ENCODE measurements at regions not wholly inside any gene's neighbourhood (a gene's known extent, or its start where the extent isn't known, plus 50 kb on each side); places are given as distances from the start of the nearest gene placed in this dataset.

GRCh38 chr18:39991696-39992265 is 1963.3 kb upstream of the PIK3C3 start:
- Histone ChIP-seq H3K27ac (ENCODE audit: insufficient read depth, low read depth, low read length) (no peak overlapping the region), H3K4me1 (ENCODE audit: control insufficient read depth, extremely low read depth, insufficient read depth, low read length) (no peaks in the 10 kb centered on the region), H2AFZ (ENCODE audit: low read depth, low read length) (no peak overlapping the region), H3K79me2 (ENCODE audit: control insufficient read depth, insufficient read depth, low read length) (no peaks in the 10 kb centered on the region), H3K4me3 (replicated peaks in 1 of 3; ENCODE audit: insufficient read depth in 1 of 3, low read depth in 1 of 3, low read length in 3 of 3) (no peak overlapping the region), H3K9me3 (replicated peaks; ENCODE audit: control insufficient read depth, insufficient read depth, low read length) (no peaks in the 10 kb centered on the region), H3K4me2 (ENCODE audit: insufficient read depth, low read length) (no peak overlapping the region), H3K9ac (replicated peaks; ENCODE audit: extremely low read depth, insufficient read depth, low read length) (no peak overlapping the region), H3K36me3 (ENCODE audit: control insufficient read depth in 2 of 2, extremely low read depth in 1 of 2, insufficient read depth in 2 of 2, low read length in 2 of 2) (no peaks in the 10 kb centered on the region), H3K9me1 (replicated peaks; ENCODE audit: control insufficient read depth, extremely low read depth, insufficient read depth, low read length) (no peaks in the 10 kb centered on the region), H4K20me1 (replicated peaks; ENCODE audit: control insufficient read depth, extremely low read depth, insufficient read depth, low read length) (no peaks in the 10 kb centered on the region), H3K27me3 (ENCODE audit: control insufficient read depth in 2 of 2, insufficient read depth in 2 of 2, low read length in 2 of 2) (no peaks in the 10 kb centered on the region)
- dilution Hi-C loops (cut with MboI; ENCODE audit: extremely low pct_ligation_motif_present, low sequenced_read_pairs) (no loop called here), intact Hi-C loops (cut with micrococcal nuclease) (no loop called here)
- TF ChIP-seq JUN (IDR thresholded peaks at IDR 0.05; ENCODE audit: borderline replicate concordance, insufficient read depth, insufficient read length, low read depth) (no peak), POLR2AphosphoS5 (IDR thresholded peaks at IDR 0.05; ENCODE audit: insufficient read depth, low read depth, low read length) (no peak), MAX (IDR thresholded peaks at IDR 0.05; ENCODE audit: insufficient read depth, insufficient read length) (no peak), POLR2A (IDR thresholded peaks at IDR 0.05; ENCODE audit: low read depth, low read length) (no peak), FOS (IDR thresholded peaks at IDR 0.05; ENCODE audit: borderline replicate concordance, insufficient read depth, low read length) (no peak), MYC (IDR thresholded peaks at IDR 0.05; ENCODE audit: low read depth, low read length) (no peak), EZH2 (IDR thresholded peaks at IDR 0.05; ENCODE audit: borderline replicate concordance, low read depth, low read length, severe bottlenecking) (no peak), CTCF (IDR thresholded peaks at IDR 0.05; ENCODE audit: extremely low read depth in 1 of 2, insufficient read depth in 1 of 2, low read depth in 1 of 2, low read length in 2 of 2) (no peak), GATA2 (IDR thresholded peaks at IDR 0.05; ENCODE audit: insufficient read depth, insufficient read length, low read depth, low read length) (no peak)
- CTCF ChIA-PET = interaction anchor here (0.8 to 2.2 kb wide), 3 partner anchors 15 to 27 kb away, joined by 3 to 9 read pairs (median 5); no protein-coding TSS in a partner anchor
- FAIRE-seq (no peak), DNase-seq (ENCODE audit: low read depth, low spot score) (no peak)
- no TSS peak for BruUV-seq (replicated peaks)
- POLR2A ChIA-PET = no interaction called here

Data from endothelial cell of umbilical vein (primary cell).